HEK293 (cell line): ENCODE measurements at regions not wholly inside any gene's neighbourhood (a gene's known extent, or its start where the extent isn't known, plus 50 kb on each side); places are given as distances from the start of the nearest gene placed in this dataset.

Experiments
- BCL11B ChIP-seq: fragments of 450-650 bp; formaldehyde crosslinking; IDR thresholded peaks from 2 replicates; pipeline ENCODE4 v1.5.1; 2016; ENCODE audit warnings: low read depth, missing biosample characterization, missing genetic modification characterization
- TCF7L2 ChIP-seq: IDR thresholded peaks from 2 replicates; pipeline ENCODE4 v1.6.1; 2011; ENCODE audit warnings: low read depth, mild to moderate bottlenecking, inconsistent platforms, low read length, moderate library complexity, borderline replicate concordance
- ZFP69B ChIP-seq: fragments of 450-650 bp; formaldehyde crosslinking; IDR thresholded peaks from 2 replicates; pipeline ENCODE4 v1.5.1; 2016; ENCODE audit warnings: missing biosample characterization, missing genetic modification characterization
- ZNF133 ChIP-seq: fragments of 450-650 bp; formaldehyde crosslinking; IDR thresholded peaks from 2 replicates; pipeline ENCODE4 v1.5.1; 2016; ENCODE audit warnings: missing biosample characterization, missing genetic modification characterization
- ZNF23 ChIP-seq: fragments of 450-650 bp; formaldehyde crosslinking; IDR thresholded peaks from 2 replicates; pipeline ENCODE4 v1.5.1; 2016; ENCODE audit warnings: missing biosample characterization, missing genetic modification characterization, borderline replicate concordance
- ZNF544 ChIP-seq: fragments of 450-650 bp; formaldehyde crosslinking; IDR thresholded peaks from 2 replicates; pipeline ENCODE4 v1.5.0; 2017; ENCODE audit warnings: missing biosample characterization, missing genetic modification characterization
- ZXDB ChIP-seq: fragments of 450-650 bp; formaldehyde crosslinking; IDR thresholded peaks from 2 replicates; pipeline ENCODE4 v1.5.1; 2016; ENCODE audit warnings: missing biosample characterization, missing genetic modification characterization
- TF ChIP-seq, protein P1 (sequence below): fragments of 450-650 bp; formaldehyde crosslinking; IDR thresholded peaks from 2 replicates; pipeline ENCODE4 v1.5.1; 2016; ENCODE audit warnings: missing biosample characterization, missing genetic modification characterization
- TF ChIP-seq, protein P2 (sequence below): fragments of 450-650 bp; formaldehyde crosslinking; conservative IDR thresholded peaks from 2 replicates; pipeline ENCODE4 v1.5.1; 2016; ENCODE audit warnings: low read depth, missing biosample characterization, missing genetic modification characterization

- TF ChIP-seq, protein P1, sequence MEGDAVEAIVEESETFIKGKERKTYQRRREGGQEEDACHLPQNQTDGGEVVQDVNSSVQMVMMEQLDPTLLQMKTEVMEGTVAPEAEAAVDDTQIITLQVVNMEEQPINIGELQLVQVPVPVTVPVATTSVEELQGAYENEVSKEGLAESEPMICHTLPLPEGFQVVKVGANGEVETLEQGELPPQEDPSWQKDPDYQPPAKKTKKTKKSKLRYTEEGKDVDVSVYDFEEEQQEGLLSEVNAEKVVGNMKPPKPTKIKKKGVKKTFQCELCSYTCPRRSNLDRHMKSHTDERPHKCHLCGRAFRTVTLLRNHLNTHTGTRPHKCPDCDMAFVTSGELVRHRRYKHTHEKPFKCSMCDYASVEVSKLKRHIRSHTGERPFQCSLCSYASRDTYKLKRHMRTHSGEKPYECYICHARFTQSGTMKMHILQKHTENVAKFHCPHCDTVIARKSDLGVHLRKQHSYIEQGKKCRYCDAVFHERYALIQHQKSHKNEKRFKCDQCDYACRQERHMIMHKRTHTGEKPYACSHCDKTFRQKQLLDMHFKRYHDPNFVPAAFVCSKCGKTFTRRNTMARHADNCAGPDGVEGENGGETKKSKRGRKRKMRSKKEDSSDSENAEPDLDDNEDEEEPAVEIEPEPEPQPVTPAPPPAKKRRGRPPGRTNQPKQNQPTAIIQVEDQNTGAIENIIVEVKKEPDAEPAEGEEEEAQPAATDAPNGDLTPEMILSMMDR (tag by site-specific recombination): no peak
- TF ChIP-seq ZNF133 (tag by site-specific recombination) (no peak), ZNF23 (tag by site-specific recombination) (no peak), BCL11B (no peak), ZXDB (tag by site-specific recombination) (no peak), TCF7L2 (no peak), ZFP69B (no peak), ZNF544 (tag by site-specific recombination) (no peak)
- TF ChIP-seq, protein P2, sequence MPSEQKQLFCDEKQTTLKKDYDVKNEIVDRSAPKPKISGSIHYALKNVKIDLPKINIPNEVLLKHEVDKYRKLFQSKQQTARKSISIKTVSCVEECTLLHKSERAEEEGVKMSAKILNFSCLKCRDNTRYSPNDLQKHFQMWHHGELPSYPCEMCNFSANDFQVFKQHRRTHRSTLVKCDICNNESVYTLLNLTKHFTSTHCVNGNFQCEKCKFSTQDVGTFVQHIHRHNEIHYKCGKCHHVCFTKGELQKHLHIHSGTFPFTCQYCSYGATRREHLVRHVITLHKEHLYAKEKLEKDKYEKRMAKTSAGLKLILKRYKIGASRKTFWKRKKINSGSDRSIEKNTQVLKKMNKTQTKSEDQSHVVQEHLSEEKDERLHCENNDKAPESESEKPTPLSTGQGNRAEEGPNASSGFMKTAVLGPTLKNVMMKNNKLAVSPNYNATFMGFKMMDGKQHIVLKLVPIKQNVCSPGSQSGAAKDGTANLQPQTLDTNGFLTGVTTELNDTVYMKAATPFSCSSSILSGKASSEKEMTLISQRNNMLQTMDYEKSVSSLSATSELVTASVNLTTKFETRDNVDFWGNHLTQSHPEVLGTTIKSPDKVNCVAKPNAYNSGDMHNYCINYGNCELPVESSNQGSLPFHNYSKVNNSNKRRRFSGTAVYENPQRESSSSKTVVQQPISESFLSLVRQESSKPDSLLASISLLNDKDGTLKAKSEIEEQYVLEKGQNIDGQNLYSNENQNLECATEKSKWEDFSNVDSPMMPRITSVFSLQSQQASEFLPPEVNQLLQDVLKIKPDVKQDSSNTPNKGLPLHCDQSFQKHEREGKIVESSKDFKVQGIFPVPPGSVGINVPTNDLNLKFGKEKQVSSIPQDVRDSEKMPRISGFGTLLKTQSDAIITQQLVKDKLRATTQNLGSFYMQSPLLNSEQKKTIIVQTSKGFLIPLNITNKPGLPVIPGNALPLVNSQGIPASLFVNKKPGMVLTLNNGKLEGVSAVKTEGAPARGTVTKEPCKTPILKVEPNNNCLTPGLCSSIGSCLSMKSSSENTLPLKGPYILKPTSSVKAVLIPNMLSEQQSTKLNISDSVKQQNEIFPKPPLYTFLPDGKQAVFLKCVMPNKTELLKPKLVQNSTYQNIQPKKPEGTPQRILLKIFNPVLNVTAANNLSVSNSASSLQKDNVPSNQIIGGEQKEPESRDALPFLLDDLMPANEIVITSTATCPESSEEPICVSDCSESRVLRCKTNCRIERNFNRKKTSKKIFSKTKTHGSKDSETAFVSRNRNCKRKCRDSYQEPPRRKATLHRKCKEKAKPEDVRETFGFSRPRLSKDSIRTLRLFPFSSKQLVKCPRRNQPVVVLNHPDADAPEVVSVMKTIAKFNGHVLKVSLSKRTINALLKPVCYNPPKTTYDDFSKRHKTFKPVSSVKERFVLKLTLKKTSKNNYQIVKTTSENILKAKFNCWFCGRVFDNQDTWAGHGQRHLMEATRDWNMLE: no peak
Measured at GRCh38 chr6:4472222-4472621, 304.0 kb upstream of the CDYL start.
